ENCODE measurements at regions not wholly inside any gene's neighbourhood (a gene's known extent, or its start where the extent isn't known, plus 50 kb on each side); places are given as distances from the start of the nearest gene placed in this dataset.

DNA sequence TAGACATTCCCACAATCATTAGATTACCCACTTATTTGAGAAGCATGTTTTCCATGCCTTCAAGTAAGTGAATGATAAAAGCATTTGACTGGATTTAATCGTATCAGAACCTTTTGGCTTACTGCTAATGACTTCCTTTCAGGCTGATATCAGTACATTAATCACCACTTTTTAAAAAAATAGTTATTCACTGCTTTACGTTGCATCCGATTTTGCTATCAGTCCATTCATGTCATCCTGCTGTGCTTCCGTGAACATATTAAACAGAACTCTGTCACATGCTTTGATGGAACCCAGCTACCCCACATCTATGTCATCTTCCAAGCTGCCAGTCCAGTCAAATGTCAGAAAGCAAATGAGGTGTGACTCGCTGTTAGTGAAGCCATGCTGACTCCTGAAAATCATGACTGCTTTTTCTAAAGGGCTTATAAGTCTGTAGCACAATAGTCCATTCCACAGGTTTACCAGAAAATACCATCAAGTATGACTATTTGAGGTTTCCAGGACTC is 440.9 kb downstream of the IRS2 start:
- H3K4me3 ChIP-seq = no peak overlapping the region
- no peak for TF ChIP-seq POLR2A (IDR thresholded peaks at IDR 0.05)
- no peak for TF ChIP-seq POLR2AphosphoS5 (IDR thresholded peaks at IDR 0.05)
- TF ChIP-seq, protein P1, sequence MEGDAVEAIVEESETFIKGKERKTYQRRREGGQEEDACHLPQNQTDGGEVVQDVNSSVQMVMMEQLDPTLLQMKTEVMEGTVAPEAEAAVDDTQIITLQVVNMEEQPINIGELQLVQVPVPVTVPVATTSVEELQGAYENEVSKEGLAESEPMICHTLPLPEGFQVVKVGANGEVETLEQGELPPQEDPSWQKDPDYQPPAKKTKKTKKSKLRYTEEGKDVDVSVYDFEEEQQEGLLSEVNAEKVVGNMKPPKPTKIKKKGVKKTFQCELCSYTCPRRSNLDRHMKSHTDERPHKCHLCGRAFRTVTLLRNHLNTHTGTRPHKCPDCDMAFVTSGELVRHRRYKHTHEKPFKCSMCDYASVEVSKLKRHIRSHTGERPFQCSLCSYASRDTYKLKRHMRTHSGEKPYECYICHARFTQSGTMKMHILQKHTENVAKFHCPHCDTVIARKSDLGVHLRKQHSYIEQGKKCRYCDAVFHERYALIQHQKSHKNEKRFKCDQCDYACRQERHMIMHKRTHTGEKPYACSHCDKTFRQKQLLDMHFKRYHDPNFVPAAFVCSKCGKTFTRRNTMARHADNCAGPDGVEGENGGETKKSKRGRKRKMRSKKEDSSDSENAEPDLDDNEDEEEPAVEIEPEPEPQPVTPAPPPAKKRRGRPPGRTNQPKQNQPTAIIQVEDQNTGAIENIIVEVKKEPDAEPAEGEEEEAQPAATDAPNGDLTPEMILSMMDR (IDR thresholded peaks at IDR 0.05 in 8 of 11, conservative IDR thresholded peaks at IDR 0.05 in 3 of 11) = no peak
- no peak overlapping the region for H3K27ac ChIP-seq
- H3K27me3 ChIP-seq (replicated peaks in 1 of 7) = peaks cover 0 to 7% (median 0%) of the 10 kb centered on the region in 7 donors
- intact Hi-C loops (cut with DNase I; ENCODE audit: low total_unique reads) = no loop called here
- DNase-seq = no peak
- 73 to 81% (median 76%) methylated on average over 5 of the region's 5 CpGs for WGBS, 5 donors
- no peaks in the 10 kb centered on the region for H3K36me3 ChIP-seq
- H3K4me1 ChIP-seq = no peaks in the 10 kb centered on the region
- H3K9me3 ChIP-seq = no peaks in the 10 kb centered on the region

DNA sequence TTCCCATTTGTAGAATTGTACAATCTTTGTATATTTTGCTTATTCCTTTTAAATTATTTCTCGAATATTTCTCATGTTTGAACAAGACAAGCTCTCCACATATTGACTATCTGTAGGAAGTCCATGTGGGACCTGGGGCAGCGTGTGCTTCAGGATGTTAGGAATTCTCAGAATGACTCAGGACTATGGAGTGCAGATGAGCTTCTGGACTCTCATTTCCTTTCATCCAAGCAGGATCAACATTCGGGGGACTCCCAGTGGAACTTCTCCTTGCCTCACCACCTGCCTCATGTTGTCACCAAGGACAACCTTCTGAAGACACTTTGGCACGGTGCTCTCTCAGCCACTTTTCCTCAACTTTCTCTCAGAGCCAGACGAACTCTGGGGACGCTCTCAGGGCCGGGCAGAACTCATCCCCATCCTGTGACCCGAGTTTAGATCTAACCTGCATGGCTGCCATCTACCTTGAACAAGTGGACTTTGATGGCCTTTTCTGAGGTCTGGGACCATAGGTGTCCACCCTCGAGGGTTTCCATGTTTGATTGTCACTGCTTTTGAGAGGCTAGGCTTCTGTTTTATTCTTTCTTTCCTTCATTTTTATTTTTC is 441.7 kb downstream of the IRS2 start:
- intact Hi-C loops (cut with DNase I; ENCODE audit: low total_unique reads) = no loop called here

DNA sequence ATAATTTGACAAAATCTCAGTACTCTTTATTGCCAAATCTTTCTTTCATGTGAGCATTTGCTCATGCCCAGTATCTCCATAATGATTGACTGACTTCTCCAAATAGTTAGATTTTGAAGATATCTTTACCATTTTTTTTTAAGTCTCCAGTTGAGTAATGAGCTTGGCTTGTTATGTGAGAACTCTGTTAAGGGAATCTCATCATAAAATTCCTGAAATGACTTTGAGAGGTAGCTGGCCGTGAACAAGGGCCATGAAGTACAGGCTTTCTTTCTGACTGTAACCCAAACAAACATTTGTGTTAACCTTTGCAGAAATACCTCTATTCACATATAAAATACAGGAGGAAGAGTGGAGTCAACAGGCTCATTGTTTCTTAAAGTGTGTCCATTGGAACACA is 449.7 kb downstream of the IRS2 start:
- Histone ChIP-seq H3K9me3 (no peaks in the 10 kb centered on the region), H3K27ac (no peak overlapping the region), H3K4me1 (no peaks in the 10 kb centered on the region), H3K4me3 (no peak overlapping the region), H3K27me3 (replicated peaks in 1 of 7) (peaks cover 0 to 5% (median 0%) of the 10 kb centered on the region in 7 donors), H3K36me3 (no peaks in the 10 kb centered on the region)
- no peak for DNase-seq
- intact Hi-C loops (cut with DNase I; ENCODE audit: low total_unique reads) = no loop called here
- TF ChIP-seq, protein P1 (IDR thresholded peaks at IDR 0.05 in 8 of 11, conservative IDR thresholded peaks at IDR 0.05 in 3 of 11) = no peak
- no peak for TF ChIP-seq POLR2A (IDR thresholded peaks at IDR 0.05)
- TF ChIP-seq POLR2AphosphoS5 (IDR thresholded peaks at IDR 0.05) = no peak
- 44 to 63% (median 62%) methylated on average over 1 of the region's 1 CpG for WGBS, 5 donors

More for the DNA sequence above, 441.7 kb downstream of the IRS2 start:
- no peak overlapping the region for H3K27ac ChIP-seq
- peaks cover 0 to 7% (median 0%) of the 10 kb centered on the region in 7 donors for H3K27me3 ChIP-seq (replicated peaks in 1 of 7)
- no peaks in the 10 kb centered on the region for H3K36me3 ChIP-seq
- DNase-seq = no peak
- 76 to 88% (median 84%) methylated on average over 9 of the region's 9 CpGs for WGBS, 5 donors
- no peaks in the 10 kb centered on the region for H3K4me1 ChIP-seq
- no peak for TF ChIP-seq POLR2A (IDR thresholded peaks at IDR 0.05)
- TF ChIP-seq POLR2AphosphoS5 (IDR thresholded peaks at IDR 0.05) = no peak
- TF ChIP-seq, protein P1 (IDR thresholded peaks at IDR 0.05 in 8 of 11, conservative IDR thresholded peaks at IDR 0.05 in 3 of 11) = no peak
- no peak overlapping the region for H3K4me3 ChIP-seq
- H3K9me3 ChIP-seq = no peaks in the 10 kb centered on the region

DNA sequence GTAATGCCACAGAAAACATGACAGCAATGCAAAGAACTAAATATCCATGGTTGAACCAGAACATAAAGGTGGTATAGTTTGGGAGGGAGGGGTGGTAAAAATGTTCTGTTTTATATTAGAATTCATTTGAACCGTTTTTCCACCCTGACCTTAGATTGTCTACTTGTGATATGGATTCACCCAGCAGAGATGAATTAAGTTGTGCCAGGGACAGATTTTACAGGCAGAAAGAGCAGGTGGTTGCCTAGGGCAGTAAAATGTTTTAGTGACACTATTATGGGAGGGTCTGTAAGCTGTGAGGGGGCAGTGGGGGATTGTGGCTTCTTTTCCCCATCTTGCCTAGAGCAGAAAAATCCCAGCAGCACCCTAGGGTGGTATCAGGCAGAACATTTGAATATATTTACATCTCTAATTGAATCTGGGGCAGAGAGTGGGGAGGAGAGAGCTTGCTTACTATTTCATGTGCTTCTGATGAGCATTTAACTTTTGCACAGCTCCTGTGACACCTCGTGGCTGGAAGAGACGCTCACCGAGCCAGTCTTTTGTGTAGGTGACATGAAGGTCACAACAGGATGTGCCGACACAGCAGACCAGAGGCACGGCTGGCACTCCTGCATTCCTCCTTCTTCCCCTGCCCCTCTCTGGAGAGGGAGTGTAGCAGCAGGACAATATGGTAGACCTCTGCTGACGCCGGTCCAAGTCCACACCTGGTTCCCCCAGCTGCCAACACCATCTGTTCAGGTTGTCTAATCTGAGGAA is 452.3 kb downstream of the IRS2 start:
- no peaks in the 10 kb centered on the region for H3K4me1 ChIP-seq
- H3K36me3 ChIP-seq = no peaks in the 10 kb centered on the region
- DNase-seq = no peak
- no peak overlapping the region for H3K27ac ChIP-seq
- TF ChIP-seq, protein P1 (IDR thresholded peaks at IDR 0.05 in 8 of 11, conservative IDR thresholded peaks at IDR 0.05 in 3 of 11) = no peak
- TF ChIP-seq POLR2AphosphoS5 (IDR thresholded peaks at IDR 0.05) (no peak), POLR2A (IDR thresholded peaks at IDR 0.05) (no peak)
- H3K4me3 ChIP-seq = no peak overlapping the region
- WGBS, 5 donors = 67 to 74% (median 74%) methylated on average over 8 of the region's 8 CpGs
- peaks cover 0 to 5% (median 0%) of the 10 kb centered on the region in 7 donors for H3K27me3 ChIP-seq (replicated peaks in 1 of 7)
- intact Hi-C loops (cut with DNase I; ENCODE audit: low total_unique reads) = no loop called here
- H3K9me3 ChIP-seq = no peaks in the 10 kb centered on the region

Data from spleen (tissue), 11 donors.